ENCODE measurements at regions not wholly inside any gene's neighbourhood (a gene's known extent, or its start where the extent isn't known, plus 50 kb on each side); places are given as distances from the start of the nearest gene placed in this dataset.
"Not testable (repeated sequence)": the region's sequence is repeated elsewhere in the genome, so short reads cannot be mapped to it uniquely, and the experiment has no call there.

DNA sequence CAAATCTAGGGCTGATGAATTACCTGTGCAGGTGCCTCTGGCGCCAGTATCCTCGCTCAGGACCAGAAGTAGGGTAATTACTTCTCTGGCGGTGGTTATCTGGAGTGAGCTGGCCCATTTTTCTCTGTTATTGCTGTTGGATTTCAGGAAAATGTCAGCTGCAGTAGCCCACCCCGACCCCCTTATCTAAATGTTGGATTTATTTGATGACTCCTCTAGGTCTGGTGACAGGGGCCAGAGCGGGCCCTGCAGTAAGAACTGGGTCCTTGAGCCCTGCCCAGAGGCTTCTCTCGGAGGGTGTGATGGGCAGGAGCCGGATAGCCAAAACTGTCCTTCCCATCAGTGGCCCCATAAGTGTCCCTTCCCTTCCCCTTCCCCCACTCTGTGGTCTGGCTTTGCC, 384.3 kb downstream of the PTPRU start:
- no peaks in the 10 kb centered on the region for H3K9me3 ChIP-seq
- 26% methylated on average over 7 of the region's 7 CpGs for WGBS (ENCODE audit: missing lambda C conversion rate)
- TF ChIP-seq ZC3H11A (IDR thresholded peaks at IDR 0.05): no peak
- no peak for TF ChIP-seq ZFP36 (IDR thresholded peaks at IDR 0.05; ENCODE audit: borderline replicate concordance, partially characterized antibody)
- no peak for TF ChIP-seq CHD4 (IDR thresholded peaks at IDR 0.05; ENCODE audit: borderline replicate concordance)
- TF ChIP-seq RARB (CRISPR knock-in tag; IDR thresholded peaks at IDR 0.05): no peak
- TF ChIP-seq EHF (CRISPR knock-in tag; IDR thresholded peaks at IDR 0.05): no peak
- no peak for TF ChIP-seq TFCP2L1 (CRISPR knock-in tag; IDR thresholded peaks at IDR 0.05)
- no peak for TF ChIP-seq KDM5A (IDR thresholded peaks at IDR 0.05)
- no peak for TF ChIP-seq HEYL (CRISPR knock-in tag; IDR thresholded peaks at IDR 0.05)
- no peak for TF ChIP-seq JUNB (IDR thresholded peaks at IDR 0.05)
- no peak for TF ChIP-seq POLR2A (IDR thresholded peaks at IDR 0.05; ENCODE audit: low read length)
- TF ChIP-seq HOXA7 (CRISPR knock-in tag; IDR thresholded peaks at IDR 0.05): no peak
- no peak for TF ChIP-seq NR3C1 (IDR thresholded peaks at IDR 0.05)
- no peak for TF ChIP-seq JUN (IDR thresholded peaks at IDR 0.05)
- TF ChIP-seq RCOR1 (IDR thresholded peaks at IDR 0.05; ENCODE audit: low read depth, low read length): no peak
- TF ChIP-seq NFE2L2 (conservative IDR thresholded peaks at IDR 0.05; ENCODE audit: low read length): no peak
- TF ChIP-seq, protein P1, sequence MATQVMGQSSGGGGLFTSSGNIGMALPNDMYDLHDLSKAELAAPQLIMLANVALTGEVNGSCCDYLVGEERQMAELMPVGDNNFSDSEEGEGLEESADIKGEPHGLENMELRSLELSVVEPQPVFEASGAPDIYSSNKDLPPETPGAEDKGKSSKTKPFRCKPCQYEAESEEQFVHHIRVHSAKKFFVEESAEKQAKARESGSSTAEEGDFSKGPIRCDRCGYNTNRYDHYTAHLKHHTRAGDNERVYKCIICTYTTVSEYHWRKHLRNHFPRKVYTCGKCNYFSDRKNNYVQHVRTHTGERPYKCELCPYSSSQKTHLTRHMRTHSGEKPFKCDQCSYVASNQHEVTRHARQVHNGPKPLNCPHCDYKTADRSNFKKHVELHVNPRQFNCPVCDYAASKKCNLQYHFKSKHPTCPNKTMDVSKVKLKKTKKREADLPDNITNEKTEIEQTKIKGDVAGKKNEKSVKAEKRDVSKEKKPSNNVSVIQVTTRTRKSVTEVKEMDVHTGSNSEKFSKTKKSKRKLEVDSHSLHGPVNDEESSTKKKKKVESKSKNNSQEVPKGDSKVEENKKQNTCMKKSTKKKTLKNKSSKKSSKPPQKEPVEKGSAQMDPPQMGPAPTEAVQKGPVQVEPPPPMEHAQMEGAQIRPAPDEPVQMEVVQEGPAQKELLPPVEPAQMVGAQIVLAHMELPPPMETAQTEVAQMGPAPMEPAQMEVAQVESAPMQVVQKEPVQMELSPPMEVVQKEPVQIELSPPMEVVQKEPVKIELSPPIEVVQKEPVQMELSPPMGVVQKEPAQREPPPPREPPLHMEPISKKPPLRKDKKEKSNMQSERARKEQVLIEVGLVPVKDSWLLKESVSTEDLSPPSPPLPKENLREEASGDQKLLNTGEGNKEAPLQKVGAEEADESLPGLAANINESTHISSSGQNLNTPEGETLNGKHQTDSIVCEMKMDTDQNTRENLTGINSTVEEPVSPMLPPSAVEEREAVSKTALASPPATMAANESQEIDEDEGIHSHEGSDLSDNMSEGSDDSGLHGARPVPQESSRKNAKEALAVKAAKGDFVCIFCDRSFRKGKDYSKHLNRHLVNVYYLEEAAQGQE (IDR thresholded peaks at IDR 0.05): no peak
- no peak for TF ChIP-seq RAD21 (conservative IDR thresholded peaks at IDR 0.05 in 1 of 2, IDR thresholded peaks at IDR 0.05 in 1 of 2)
- TF ChIP-seq HOXB13 (CRISPR knock-in tag; IDR thresholded peaks at IDR 0.05; ENCODE audit: low read depth): no peak
- no peak for TF ChIP-seq EP300 (IDR thresholded peaks at IDR 0.05)
- TF ChIP-seq ESRRA (IDR thresholded peaks at IDR 0.05; ENCODE audit: borderline replicate concordance, low read length): no peak
- H3K4me3 ChIP-seq: no peak overlapping the region
- no peaks in the 10 kb centered on the region for H3K4me1 ChIP-seq
- no peak for FAIRE-seq
- H3K27ac ChIP-seq: no peak overlapping the region
- CTCF ChIA-PET: no interaction called here
- ATAC-seq: no peak
- no peak overlapping the region for H3K4me2 ChIP-seq
- no peak for DNase-seq (ENCODE audit: low read depth in 1 of 2, low spot score in 1 of 2)
- POLR2A ChIA-PET: no interaction called here

DNA sequence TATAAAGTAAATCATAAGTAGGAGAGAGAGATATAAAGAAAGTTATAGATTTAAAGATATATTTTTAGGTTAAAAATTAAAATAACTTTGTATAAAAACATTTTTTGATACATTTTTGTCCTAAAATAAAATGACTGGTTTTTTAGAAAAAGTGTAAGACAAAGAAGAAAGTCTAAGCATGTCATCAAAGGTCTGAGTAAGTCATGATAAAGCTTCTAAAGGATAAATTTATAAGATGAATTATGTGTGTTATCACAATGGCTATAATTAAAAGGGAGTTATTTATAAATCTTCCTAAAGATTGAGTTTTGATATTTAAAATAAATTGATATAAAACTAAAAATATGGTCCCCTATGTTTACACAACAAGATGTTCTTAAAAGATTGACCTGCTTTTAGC, 370.9 kb downstream of the PTPRU start:
- ChIA-PET POLR2A (no interaction called here), CTCF (no interaction called here)
- no peak overlapping the region for H3K4me3 ChIP-seq
- H3K9me3 ChIP-seq: no peaks in the 10 kb centered on the region
- ATAC-seq (no peak), DNase-seq (ENCODE audit: low read depth in 1 of 2, low spot score in 1 of 2) (no peak), FAIRE-seq (no peak)
- no peak overlapping the region for H3K27ac ChIP-seq
- H3K4me2 ChIP-seq: no peak overlapping the region
- H3K4me1 ChIP-seq: no peaks in the 10 kb centered on the region
- no peak for TF ChIP-seq CBX8 (IDR thresholded peaks at IDR 0.05)
- TF ChIP-seq ZFP36 (IDR thresholded peaks at IDR 0.05; ENCODE audit: borderline replicate concordance, partially characterized antibody): peak; percentile 39

DNA sequence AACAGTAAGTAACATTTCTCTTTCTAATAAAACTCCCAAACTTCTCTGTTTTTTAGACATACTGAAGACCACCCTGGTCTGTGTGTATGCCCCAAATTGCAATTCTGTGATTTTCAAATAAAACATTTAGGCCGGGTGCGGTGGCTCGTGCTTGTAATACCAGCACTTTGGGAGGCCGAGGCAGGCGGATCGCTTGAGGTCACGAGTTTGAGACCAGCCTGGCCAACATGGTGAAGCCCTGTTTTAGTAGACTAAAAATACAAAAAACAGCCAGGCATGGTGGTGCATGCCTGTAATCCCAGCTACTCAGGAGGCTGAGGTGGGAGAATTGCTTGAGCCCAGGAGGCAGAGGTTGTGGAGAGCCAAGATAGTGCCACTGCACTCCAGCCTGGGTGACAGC, 368.5 kb downstream of the PTPRU start:
- CTCF ChIA-PET, FAIRE-seq: not testable (repeated sequence)
- 61% methylated on average over 6 of the region's 7 CpGs for WGBS (ENCODE audit: missing lambda C conversion rate)

DNA sequence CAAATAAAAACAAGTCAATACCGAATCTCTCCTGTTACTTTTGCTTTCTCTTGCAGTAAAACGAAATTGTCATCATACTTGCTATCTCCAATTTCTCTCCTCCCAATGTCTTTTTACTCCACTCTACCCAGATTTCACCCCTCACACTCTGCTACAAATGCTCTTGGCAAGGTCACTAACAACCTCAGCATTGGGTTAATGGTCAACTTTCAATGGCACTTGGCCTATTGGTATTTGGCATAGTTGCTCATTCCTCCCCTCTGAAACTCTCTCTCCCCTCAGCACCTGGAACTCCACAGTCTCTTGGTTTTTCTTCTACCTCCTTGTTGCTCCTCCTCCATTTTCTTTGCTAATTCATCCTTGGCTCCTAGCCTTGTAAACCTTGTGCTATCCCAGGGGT, 367.3 kb downstream of the PTPRU start:
- H3K9me3 ChIP-seq: no peaks in the 10 kb centered on the region
- no peak overlapping the region for H3K4me3 ChIP-seq
- ATAC-seq (no peak), FAIRE-seq (no peak), DNase-seq (ENCODE audit: low read depth in 1 of 2, low spot score in 1 of 2) (no peak)
- no peak overlapping the region for H3K27ac ChIP-seq
- no peaks in the 10 kb centered on the region for H3K4me1 ChIP-seq
- ChIA-PET POLR2A (no interaction called here), CTCF (no interaction called here)
- no peak overlapping the region for H3K4me2 ChIP-seq
- WGBS (ENCODE audit: missing lambda C conversion rate): 3% methylated on average over 2 of the region's 2 CpGs
- TF ChIP-seq, protein P1 (IDR thresholded peaks at IDR 0.05): no peak
- TF ChIP-seq, protein P2, sequence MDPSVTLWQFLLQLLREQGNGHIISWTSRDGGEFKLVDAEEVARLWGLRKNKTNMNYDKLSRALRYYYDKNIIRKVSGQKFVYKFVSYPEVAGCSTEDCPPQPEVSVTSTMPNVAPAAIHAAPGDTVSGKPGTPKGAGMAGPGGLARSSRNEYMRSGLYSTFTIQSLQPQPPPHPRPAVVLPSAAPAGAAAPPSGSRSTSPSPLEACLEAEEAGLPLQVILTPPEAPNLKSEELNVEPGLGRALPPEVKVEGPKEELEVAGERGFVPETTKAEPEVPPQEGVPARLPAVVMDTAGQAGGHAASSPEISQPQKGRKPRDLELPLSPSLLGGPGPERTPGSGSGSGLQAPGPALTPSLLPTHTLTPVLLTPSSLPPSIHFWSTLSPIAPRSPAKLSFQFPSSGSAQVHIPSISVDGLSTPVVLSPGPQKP (IDR thresholded peaks at IDR 0.05; ENCODE audit: low read depth, low read length): no peak
- TF ChIP-seq RNF2 (IDR thresholded peaks at IDR 0.05; ENCODE audit: borderline replicate concordance, low read depth): no peak
- TF ChIP-seq, protein P3, sequence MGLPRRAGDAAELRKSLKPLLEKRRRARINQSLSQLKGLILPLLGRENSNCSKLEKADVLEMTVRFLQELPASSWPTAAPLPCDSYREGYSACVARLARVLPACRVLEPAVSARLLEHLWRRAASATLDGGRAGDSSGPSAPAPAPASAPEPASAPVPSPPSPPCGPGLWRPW (IDR thresholded peaks at IDR 0.05): no peak
- no peak for TF ChIP-seq ZC3H11A (IDR thresholded peaks at IDR 0.05)

More for the DNA sequence above, 368.5 kb downstream of the PTPRU start:
- H3K9me3 ChIP-seq; H3K4me3 ChIP-seq; H3K4me1 ChIP-seq; H3K4me2 ChIP-seq; H3K27ac ChIP-seq; DNase-seq (ENCODE audit: low read depth in 1 of 2, low spot score in 1 of 2); ATAC-seq; POLR2A ChIA-PET: not testable (repeated sequence)
